ENCODE measurements at regions not wholly inside any gene's neighbourhood (a gene's known extent, or its start where the extent isn't known, plus 50 kb on each side); places are given as distances from the start of the nearest gene placed in this dataset.
A peak's percentile ranks its signal among the peaks of the same experiment; 100 is the strongest.
"Not testable (repeated sequence)": the region's sequence is repeated elsewhere in the genome, so short reads cannot be mapped to it uniquely, and the experiment has no call there.

GRCh38 chr12:114858388-114859146, 174.6 kb upstream of the TBX3 start:
- no peak for DNase-seq (ENCODE audit: low read depth)

- DNase-seq (ENCODE audit: low read depth): no peak
Measured at GRCh38 chr12:114855678-114856077, 171.7 kb upstream of the TBX3 start.

GRCh38 chr12:114852976-114853529, 169.1 kb upstream of the TBX3 start:
- DNase-seq (ENCODE audit: low read depth): peak; percentile 51

- DNase-seq (ENCODE audit: low read depth): no peak
Measured at GRCh38 chr12:114851981-114852380, 168.0 kb upstream of the TBX3 start.

- DNase-seq (ENCODE audit: low read depth): no peak
Measured at GRCh38 chr12:114850661-114851275, 166.8 kb upstream of the TBX3 start.

GRCh38 chr12:114848666-114849065, 164.7 kb upstream of the TBX3 start:
- peak; percentile 73 for DNase-seq (ENCODE audit: low read depth)

GRCh38 chr12:114847441-114848035, 163.6 kb upstream of the TBX3 start:
- no peak for DNase-seq (ENCODE audit: low read depth)

- DNase-seq (ENCODE audit: low read depth): no peak
Measured at GRCh38 chr12:114846771-114847170, 162.8 kb upstream of the TBX3 start.

GRCh38 chr12:114841557-114842251, 157.7 kb upstream of the TBX3 start:
- no peak for DNase-seq (ENCODE audit: low read depth)

- no peak for DNase-seq (ENCODE audit: low read depth)
Measured at GRCh38 chr12:114838480-114838879, 154.5 kb upstream of the TBX3 start.

GRCh38 chr12:114836609-114837008, 152.6 kb upstream of the TBX3 start:
- no peak for DNase-seq (ENCODE audit: low read depth)

- DNase-seq (ENCODE audit: low read depth): peak; percentile 86
Measured at GRCh38 chr12:114835031-114835430, 151.1 kb upstream of the TBX3 start.

- DNase-seq (ENCODE audit: low read depth): peak; percentile 78
Measured at GRCh38 chr12:114834621-114835020, 150.6 kb upstream of the TBX3 start.

GRCh38 chr12:114829833-114830232, 145.9 kb upstream of the TBX3 start:
- DNase-seq (ENCODE audit: low read depth): no peak

GRCh38 chr12:114829244-114829643, 145.3 kb upstream of the TBX3 start:
- not testable (repeated sequence) for DNase-seq (ENCODE audit: low read depth)

- no peak for DNase-seq (ENCODE audit: low read depth)
Measured at GRCh38 chr12:114827461-114827860, 143.5 kb upstream of the TBX3 start.

GRCh38 chr12:114826244-114826643, 142.3 kb upstream of the TBX3 start:
- DNase-seq (ENCODE audit: low read depth): no peak

- DNase-seq (ENCODE audit: low read depth): no peak
Measured at GRCh38 chr12:114823724-114824123, 139.7 kb upstream of the TBX3 start.

- DNase-seq (ENCODE audit: low read depth): peak; percentile 34
Measured at GRCh38 chr12:114821570-114821969, 137.6 kb upstream of the TBX3 start.

GRCh38 chr12:114820796-114821195, 136.8 kb upstream of the TBX3 start:
- no peak for DNase-seq (ENCODE audit: low read depth)

- DNase-seq (ENCODE audit: low read depth): no peak
Measured at GRCh38 chr12:114817571-114818425, 133.8 kb upstream of the TBX3 start.

Measured in EH (cell line).